ENCODE measurements at regions not wholly inside any gene's neighbourhood (a gene's known extent, or its start where the extent isn't known, plus 50 kb on each side); places are given as distances from the start of the nearest gene placed in this dataset.
"Not testable (repeated sequence)": the region's sequence is repeated elsewhere in the genome, so short reads cannot be mapped to it uniquely, and the experiment has no call there.

DNA sequence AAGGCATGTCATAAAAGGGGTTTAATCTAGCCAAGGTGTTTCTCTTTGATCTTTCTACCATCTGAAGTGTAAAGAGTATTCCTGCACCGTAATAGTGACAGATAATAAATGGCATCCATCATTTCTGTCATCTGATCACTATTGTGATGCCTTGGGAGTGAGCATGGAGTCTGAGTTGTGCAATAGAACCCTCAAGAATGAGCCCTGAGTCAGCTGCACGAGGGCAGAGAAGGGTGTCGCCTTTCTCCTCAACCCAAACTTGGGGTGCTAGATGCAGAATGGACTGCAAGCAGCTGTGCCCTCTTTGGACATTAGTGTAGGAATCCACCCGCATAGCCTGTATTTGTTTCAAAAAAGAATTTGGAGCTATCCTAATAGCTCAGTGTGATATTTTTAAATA is 115.2 kb downstream of the ZNF37A start:
- Histone ChIP-seq H3K27me3 (ENCODE audit: control insufficient read depth, insufficient read depth, low read length) (no peaks in the 10 kb centered on the region), H3K36me3 (ENCODE audit: control insufficient read depth, insufficient read depth, low read length) (no peaks in the 10 kb centered on the region), H3K4me1 (ENCODE audit: control insufficient read depth, insufficient read depth, low read length) (no peaks in the 10 kb centered on the region), H3K9ac (ENCODE audit: low read depth, low read length) (no peak overlapping the region), H3K4me3 (ENCODE audit: low read depth, low read length) (no peak overlapping the region), H3K27ac (ENCODE audit: low read depth, low read length) (no peak overlapping the region), H3K9me3 (ENCODE audit: control insufficient read depth, insufficient read depth, low read length) (peaks cover 80% of the 10 kb centered on the region)

DNA sequence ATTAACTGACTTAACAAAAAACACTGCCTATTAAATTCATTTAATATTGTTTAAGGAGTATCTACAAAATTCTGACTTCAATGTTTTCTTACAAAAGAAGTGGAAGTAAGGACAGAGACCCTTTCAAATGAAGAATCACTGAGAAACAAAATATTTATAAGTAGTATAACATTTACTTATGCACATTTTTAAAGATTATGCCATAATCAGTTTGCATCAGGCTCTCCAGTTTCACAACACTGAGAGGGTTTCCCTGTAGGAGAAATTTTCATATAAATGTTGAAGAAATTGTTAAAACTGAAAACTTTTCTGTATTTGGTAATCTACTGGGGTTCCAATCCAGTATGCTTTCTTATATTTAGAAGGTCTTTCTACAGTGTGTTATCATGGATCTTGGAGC is 115.6 kb downstream of the ZNF37A start:
- not testable (repeated sequence) for H3K27me3 ChIP-seq (ENCODE audit: control insufficient read depth, insufficient read depth, low read length); H3K4me1 ChIP-seq (ENCODE audit: control insufficient read depth, insufficient read depth, low read length); H3K9ac ChIP-seq (ENCODE audit: low read depth, low read length); H3K27ac ChIP-seq (ENCODE audit: low read depth, low read length); H3K4me3 ChIP-seq (ENCODE audit: low read depth, low read length); H3K36me3 ChIP-seq (ENCODE audit: control insufficient read depth, insufficient read depth, low read length)
- peaks cover 78% of the 10 kb centered on the region for H3K9me3 ChIP-seq (ENCODE audit: control insufficient read depth, insufficient read depth, low read length)

DNA sequence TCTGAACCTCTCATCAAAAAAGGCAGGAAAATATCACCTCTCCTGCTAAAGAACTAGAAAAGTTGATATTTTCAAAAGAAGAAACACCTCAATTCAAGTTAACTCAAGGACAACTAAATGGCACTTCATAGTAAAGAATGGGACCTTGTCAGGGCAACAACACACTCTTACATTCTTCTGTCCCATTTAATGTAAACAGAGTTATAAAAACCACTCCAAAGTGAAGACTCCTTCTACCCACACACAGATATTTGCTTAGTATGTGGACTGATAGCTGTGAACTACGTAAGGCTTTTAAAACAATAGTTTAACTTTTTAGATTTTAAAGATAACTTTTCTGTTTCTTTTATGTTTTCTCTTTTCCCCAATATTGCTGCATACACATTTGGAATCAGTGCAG is 118.3 kb downstream of the ZNF37A start:
- Histone ChIP-seq H3K9ac (ENCODE audit: low read depth, low read length) (no peak overlapping the region), H3K4me1 (ENCODE audit: control insufficient read depth, insufficient read depth, low read length) (no peaks in the 10 kb centered on the region), H3K27ac (ENCODE audit: low read depth, low read length) (no peak overlapping the region), H3K4me3 (ENCODE audit: low read depth, low read length) (no peak overlapping the region), H3K9me3 (ENCODE audit: control insufficient read depth, insufficient read depth, low read length) (peaks cover 80% of the 10 kb centered on the region), H3K36me3 (ENCODE audit: control insufficient read depth, insufficient read depth, low read length) (no peaks in the 10 kb centered on the region), H3K27me3 (ENCODE audit: control insufficient read depth, insufficient read depth, low read length) (no peaks in the 10 kb centered on the region)

DNA sequence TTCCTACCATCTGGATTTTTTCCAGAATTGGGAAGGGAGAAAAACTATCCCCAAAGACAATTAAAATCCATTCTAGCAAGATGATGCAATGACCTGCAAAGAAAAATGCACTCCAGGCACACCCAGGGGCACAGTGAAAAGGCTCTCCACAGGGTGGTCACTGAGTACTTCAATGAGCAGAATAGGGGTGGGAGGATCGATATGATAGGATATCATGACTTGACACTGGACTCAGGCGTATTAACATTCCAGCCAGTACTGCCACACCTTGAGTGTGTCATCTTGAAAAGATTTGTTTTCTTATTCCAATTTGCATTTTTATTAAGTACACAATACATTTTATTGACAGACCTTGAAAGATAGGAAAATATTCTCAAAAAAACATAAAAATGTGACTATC is 132.2 kb downstream of the ZNF37A start:
- H3K4me1 ChIP-seq (ENCODE audit: control insufficient read depth, insufficient read depth, low read length): no peaks in the 10 kb centered on the region
- no peak overlapping the region for H3K27ac ChIP-seq (ENCODE audit: low read depth, low read length)
- H3K9me3 ChIP-seq (ENCODE audit: control insufficient read depth, insufficient read depth, low read length): peaks cover 75% of the 10 kb centered on the region
- H3K9ac ChIP-seq (ENCODE audit: low read depth, low read length): no peak overlapping the region
- no peaks in the 10 kb centered on the region for H3K36me3 ChIP-seq (ENCODE audit: control insufficient read depth, insufficient read depth, low read length)
- H3K4me3 ChIP-seq (ENCODE audit: low read depth, low read length): no peak overlapping the region
- no peaks in the 10 kb centered on the region for H3K27me3 ChIP-seq (ENCODE audit: control insufficient read depth, insufficient read depth, low read length)

DNA sequence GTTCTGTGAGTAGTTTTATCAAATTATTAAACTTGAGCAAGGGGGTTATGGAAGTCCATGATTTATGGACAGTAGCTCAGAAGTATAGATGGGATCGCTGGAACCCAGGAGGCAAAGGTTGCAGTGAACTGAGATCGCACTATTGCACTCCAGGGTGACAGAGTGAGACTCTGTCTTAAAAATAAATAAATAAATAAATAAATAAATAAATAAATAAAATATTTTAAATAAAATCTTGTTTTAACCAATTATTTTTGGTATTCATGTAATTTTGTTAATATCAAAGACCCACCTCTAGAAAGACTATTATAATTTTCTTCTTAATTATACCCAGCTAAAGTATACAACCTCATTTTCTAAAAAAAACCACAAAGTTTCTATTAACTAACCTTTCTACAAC is 134.3 kb downstream of the ZNF37A start:
- no peak overlapping the region for H3K27ac ChIP-seq (ENCODE audit: low read depth, low read length)
- H3K27me3 ChIP-seq (ENCODE audit: control insufficient read depth, insufficient read depth, low read length): no peaks in the 10 kb centered on the region
- H3K9ac ChIP-seq (ENCODE audit: low read depth, low read length): no peak overlapping the region
- peaks cover 64% of the 10 kb centered on the region for H3K9me3 ChIP-seq (ENCODE audit: control insufficient read depth, insufficient read depth, low read length)
- H3K4me3 ChIP-seq (ENCODE audit: low read depth, low read length): no peak overlapping the region
- no peaks in the 10 kb centered on the region for H3K4me1 ChIP-seq (ENCODE audit: control insufficient read depth, insufficient read depth, low read length)
- no peaks in the 10 kb centered on the region for H3K36me3 ChIP-seq (ENCODE audit: control insufficient read depth, insufficient read depth, low read length)

DNA sequence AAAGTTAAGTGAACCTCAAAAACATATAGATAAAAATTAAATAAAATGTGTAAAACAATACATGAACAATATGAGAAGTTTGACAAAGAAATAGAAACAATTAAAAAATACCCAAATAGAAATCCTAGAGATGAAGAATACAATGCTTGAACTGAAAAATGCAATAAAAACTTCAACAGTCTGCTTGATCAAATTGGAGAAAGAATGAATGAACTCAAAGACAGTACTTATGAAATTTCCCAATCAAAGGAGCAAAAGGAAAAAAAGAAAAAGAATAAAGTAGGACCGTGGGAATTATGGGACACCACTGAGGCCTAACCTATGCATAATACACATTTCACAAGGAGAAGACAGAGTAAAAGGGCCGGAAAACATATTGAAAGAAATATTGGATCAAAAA is 144.3 kb downstream of the ZNF37A start:
- not testable (repeated sequence) for H3K27ac ChIP-seq (ENCODE audit: low read depth, low read length); H3K36me3 ChIP-seq (ENCODE audit: control insufficient read depth, insufficient read depth, low read length); H3K9ac ChIP-seq (ENCODE audit: low read depth, low read length); H3K27me3 ChIP-seq (ENCODE audit: control insufficient read depth, insufficient read depth, low read length); H3K4me1 ChIP-seq (ENCODE audit: control insufficient read depth, insufficient read depth, low read length); H3K4me3 ChIP-seq (ENCODE audit: low read depth, low read length)
- H3K9me3 ChIP-seq (ENCODE audit: control insufficient read depth, insufficient read depth, low read length): peaks cover 31% of the 10 kb centered on the region

- H3K27ac ChIP-seq (ENCODE audit: low read depth, low read length); H3K4me3 ChIP-seq (ENCODE audit: low read depth, low read length); H3K36me3 ChIP-seq (ENCODE audit: control insufficient read depth, insufficient read depth, low read length); H3K4me1 ChIP-seq (ENCODE audit: control insufficient read depth, insufficient read depth, low read length); H3K9ac ChIP-seq (ENCODE audit: low read depth, low read length); H3K27me3 ChIP-seq (ENCODE audit: control insufficient read depth, insufficient read depth, low read length): not testable (repeated sequence)
- peaks cover 26% of the 10 kb centered on the region for H3K9me3 ChIP-seq (ENCODE audit: control insufficient read depth, insufficient read depth, low read length)
Measured at GRCh38 chr10:38242061-38242649, 148.0 kb downstream of the ZNF37A start.

DNA sequence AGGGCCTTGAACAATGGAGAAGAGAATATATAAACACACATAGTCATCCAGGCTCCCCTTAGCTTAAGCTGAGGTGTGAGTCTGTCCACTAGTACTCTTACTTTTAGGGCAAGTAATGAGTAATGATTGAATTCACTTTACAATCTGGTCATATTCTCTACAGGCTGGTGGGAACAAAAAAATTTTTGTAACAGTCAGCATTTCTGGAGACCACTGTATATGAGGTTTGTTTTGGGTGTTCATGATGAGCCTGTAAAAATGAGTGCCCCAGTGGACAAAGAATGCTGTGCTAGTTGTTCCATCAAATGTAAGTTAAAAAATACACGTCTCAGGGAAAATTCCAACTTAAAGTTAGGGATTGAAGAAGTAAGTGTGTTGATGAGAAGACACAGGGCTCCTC is 154.0 kb downstream of the ZNF37A start:
- not testable (repeated sequence) for H3K9ac ChIP-seq (ENCODE audit: low read depth, low read length); H3K4me3 ChIP-seq (ENCODE audit: low read depth, low read length); H3K27me3 ChIP-seq (ENCODE audit: control insufficient read depth, insufficient read depth, low read length); H3K4me1 ChIP-seq (ENCODE audit: control insufficient read depth, insufficient read depth, low read length); H3K27ac ChIP-seq (ENCODE audit: low read depth, low read length); H3K36me3 ChIP-seq (ENCODE audit: control insufficient read depth, insufficient read depth, low read length)
- H3K9me3 ChIP-seq (ENCODE audit: control insufficient read depth, insufficient read depth, low read length): peaks cover 33% of the 10 kb centered on the region

DNA sequence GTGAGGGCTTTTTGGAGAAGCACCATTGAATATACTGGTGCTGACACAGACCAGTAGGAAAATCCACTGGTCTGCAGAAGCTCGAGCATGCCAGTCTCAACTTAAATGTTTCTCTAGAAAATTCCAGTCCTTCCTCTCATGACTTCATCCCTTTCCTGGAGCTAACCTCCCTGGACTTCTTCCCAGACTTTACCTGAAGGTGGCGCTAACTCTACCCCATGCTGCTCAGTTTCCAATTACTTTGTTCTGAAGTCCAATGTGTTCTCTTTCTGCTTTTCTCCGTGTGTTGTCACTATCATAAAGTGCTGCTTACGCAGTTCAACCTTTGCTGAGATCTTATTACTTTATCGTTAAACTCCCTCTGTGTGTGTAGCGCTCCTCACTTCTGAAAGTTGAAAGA is 158.4 kb downstream of the ZNF37A start:
- not testable (repeated sequence) for H3K4me3 ChIP-seq (ENCODE audit: low read depth, low read length); H3K36me3 ChIP-seq (ENCODE audit: control insufficient read depth, insufficient read depth, low read length); H3K4me1 ChIP-seq (ENCODE audit: control insufficient read depth, insufficient read depth, low read length); H3K27ac ChIP-seq (ENCODE audit: low read depth, low read length); H3K9ac ChIP-seq (ENCODE audit: low read depth, low read length); H3K27me3 ChIP-seq (ENCODE audit: control insufficient read depth, insufficient read depth, low read length)
- peaks cover 49% of the 10 kb centered on the region for H3K9me3 ChIP-seq (ENCODE audit: control insufficient read depth, insufficient read depth, low read length)

DNA sequence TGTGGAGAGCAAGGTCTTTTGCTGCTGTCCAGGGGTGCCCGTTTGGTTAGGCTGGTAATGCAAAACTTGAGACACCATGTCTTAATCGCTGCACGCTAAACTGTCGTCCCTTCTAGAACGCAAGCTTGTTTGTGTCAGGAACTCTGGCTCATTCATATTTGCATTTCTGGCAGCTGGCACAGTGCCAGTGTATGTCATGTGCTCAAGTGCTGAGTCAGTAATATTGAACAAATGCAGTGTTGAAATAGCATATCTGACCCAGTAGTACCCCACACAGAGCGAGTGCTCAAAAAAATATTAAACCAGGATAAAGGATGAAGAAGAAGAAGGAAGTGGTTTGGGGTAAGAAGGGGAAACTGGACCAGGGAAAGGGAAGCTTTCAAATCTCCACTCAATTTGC is 173.4 kb downstream of the ZNF37A start:
- H3K27ac ChIP-seq (ENCODE audit: low read depth, low read length); H3K4me3 ChIP-seq (ENCODE audit: low read depth, low read length); H3K4me1 ChIP-seq (ENCODE audit: control insufficient read depth, insufficient read depth, low read length); H3K9ac ChIP-seq (ENCODE audit: low read depth, low read length); H3K36me3 ChIP-seq (ENCODE audit: control insufficient read depth, insufficient read depth, low read length); H3K27me3 ChIP-seq (ENCODE audit: control insufficient read depth, insufficient read depth, low read length): not testable (repeated sequence)
- peaks cover 34% of the 10 kb centered on the region for H3K9me3 ChIP-seq (ENCODE audit: control insufficient read depth, insufficient read depth, low read length)

DNA sequence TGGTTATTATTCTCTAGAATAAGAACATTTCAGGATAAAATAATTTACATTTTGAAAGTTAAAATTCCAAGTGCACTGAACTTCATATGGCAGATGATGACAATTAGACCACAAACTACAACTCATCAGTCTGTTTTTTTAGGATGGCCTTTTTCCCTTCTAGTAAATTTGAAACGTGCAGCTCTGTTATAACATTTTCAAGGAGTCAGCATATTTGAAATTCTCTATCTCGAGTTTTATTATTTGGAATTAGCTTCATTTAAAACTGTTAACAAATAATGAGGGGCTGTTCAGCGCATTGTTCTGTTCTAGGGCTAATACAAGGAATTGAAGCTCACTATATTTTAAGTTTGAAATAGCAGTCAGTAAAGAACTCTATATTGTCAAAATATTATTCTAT is 176.9 kb downstream of the ZNF37A start:
- H3K4me1 ChIP-seq (ENCODE audit: control insufficient read depth, insufficient read depth, low read length); H3K9ac ChIP-seq (ENCODE audit: low read depth, low read length); H3K36me3 ChIP-seq (ENCODE audit: control insufficient read depth, insufficient read depth, low read length); H3K27me3 ChIP-seq (ENCODE audit: control insufficient read depth, insufficient read depth, low read length); H3K27ac ChIP-seq (ENCODE audit: low read depth, low read length); H3K4me3 ChIP-seq (ENCODE audit: low read depth, low read length): not testable (repeated sequence)
- peaks cover 26% of the 10 kb centered on the region for H3K9me3 ChIP-seq (ENCODE audit: control insufficient read depth, insufficient read depth, low read length)

DNA sequence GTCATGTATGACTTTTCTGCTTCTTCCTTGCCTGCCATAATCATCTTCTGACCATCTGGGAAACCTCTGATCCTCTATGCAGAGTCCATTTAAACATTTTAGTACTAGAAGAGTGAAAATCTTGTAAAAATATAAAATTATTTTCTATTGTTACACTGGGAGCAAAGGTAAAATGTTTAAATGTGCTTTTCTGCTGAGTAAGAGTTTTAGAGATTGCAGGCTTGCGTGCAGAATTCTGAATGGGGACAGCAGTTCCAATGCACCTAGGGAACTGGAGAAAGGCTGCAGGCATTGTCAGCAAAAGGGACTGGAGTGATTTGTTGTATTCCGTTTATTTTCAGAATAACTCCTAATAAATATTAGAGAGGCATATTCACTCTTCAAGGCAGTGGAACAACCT is 180.7 kb downstream of the ZNF37A start:
- not testable (repeated sequence) for H3K27me3 ChIP-seq (ENCODE audit: control insufficient read depth, insufficient read depth, low read length); H3K9ac ChIP-seq (ENCODE audit: low read depth, low read length); H3K36me3 ChIP-seq (ENCODE audit: control insufficient read depth, insufficient read depth, low read length); H3K27ac ChIP-seq (ENCODE audit: low read depth, low read length); H3K4me1 ChIP-seq (ENCODE audit: control insufficient read depth, insufficient read depth, low read length); H3K4me3 ChIP-seq (ENCODE audit: low read depth, low read length); H3K9me3 ChIP-seq (ENCODE audit: control insufficient read depth, insufficient read depth, low read length)
